ENCODE measurements at regions not wholly inside any gene's neighbourhood (a gene's known extent, or its start where the extent isn't known, plus 50 kb on each side); places are given as distances from the start of the nearest gene placed in this dataset.
A peak's percentile ranks its signal among the peaks of the same experiment; 100 is the strongest.
"Not testable (repeated sequence)": the region's sequence is repeated elsewhere in the genome, so short reads cannot be mapped to it uniquely, and the experiment has no call there.

- DNase-seq (ENCODE audit: low read depth) = peak; percentile 30
Observed at GRCh38 chr3:161914703-161915417, 418.3 kb downstream of the OTOL1 start.

- no peak for DNase-seq (ENCODE audit: low read depth)
Observed at GRCh38 chr3:161915418-161915750, 418.8 kb downstream of the OTOL1 start.

DNA sequence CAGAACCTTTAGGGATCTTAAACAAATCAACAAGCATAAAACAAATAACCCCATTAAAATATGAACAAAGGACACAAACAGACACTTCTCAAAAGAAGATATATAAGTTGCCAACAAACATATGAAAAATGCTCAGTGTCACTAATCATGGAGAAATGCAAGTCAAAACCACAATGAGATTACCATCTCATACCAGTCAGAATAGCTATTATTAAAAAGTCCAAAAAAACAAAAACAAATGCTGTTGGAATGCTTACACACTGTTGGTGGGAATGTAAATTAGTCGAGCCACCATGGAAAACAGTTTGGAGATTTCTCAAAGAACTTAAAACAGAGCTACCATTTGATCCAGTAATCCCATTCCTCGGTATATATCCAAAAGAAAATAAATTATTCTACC lies 423.6 kb downstream of the OTOL1 start:
- no peak for DNase-seq (ENCODE audit: low read depth)

- DNase-seq (ENCODE audit: low read depth) = no peak
Observed at GRCh38 chr3:161925749-161926360, 429.2 kb downstream of the OTOL1 start.

GRCh38 chr3:161927131-161927530 lies 430.5 kb downstream of the OTOL1 start:
- no peak for DNase-seq (ENCODE audit: low read depth)

DNA sequence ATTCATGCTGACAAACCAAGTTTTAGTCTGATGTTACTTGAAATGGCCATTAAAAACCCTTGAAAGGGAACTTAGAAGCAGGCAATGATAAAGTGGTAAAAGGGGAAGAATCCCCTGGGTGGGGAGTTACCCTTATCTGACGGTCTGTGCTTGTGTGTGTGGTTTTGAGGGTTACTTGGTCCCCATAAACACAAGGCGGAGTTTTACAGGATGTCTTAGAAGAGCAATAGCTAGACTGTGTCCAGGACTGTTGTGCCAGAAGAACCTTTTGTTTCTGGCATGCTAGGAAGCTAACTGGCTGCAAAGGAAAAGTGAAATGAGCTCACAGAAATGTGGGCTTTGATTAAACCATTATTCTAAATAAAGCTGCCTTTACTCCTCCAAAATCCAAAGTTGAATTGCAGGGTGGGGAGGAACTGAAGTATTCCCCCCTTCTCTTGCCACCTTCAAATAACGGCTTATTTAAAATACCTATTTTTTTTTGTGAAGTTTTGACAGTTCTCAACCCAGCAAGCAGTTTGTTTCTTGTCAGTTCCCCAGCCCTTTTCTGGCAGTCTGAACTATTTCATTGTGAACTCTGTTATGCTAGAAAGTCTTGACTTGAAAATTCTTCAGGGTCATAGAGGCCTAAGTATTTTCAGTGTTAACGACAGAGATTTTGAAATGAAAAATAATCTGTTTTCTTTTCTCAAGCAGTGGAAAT lies 443.5 kb downstream of the OTOL1 start:
- DNase-seq (ENCODE audit: low read depth) = no peak

DNA sequence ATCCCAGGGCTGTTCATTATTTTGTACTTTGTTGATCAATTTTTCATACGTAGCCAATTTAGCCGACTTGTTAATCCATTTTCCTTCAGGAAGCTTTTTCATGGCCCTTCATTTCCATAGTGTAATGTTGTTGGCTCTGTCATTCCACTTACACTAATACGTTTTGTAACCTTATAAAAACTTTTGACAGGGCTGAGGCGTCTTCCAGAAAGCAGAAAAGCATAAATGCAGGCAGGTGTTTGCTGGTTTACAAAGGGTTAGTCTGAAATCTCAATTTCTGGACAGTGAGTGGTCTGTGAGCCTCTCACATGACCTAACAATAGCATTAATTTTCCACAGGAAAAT lies 444.0 kb downstream of the OTOL1 start:
- no peak for DNase-seq (ENCODE audit: low read depth)

DNA sequence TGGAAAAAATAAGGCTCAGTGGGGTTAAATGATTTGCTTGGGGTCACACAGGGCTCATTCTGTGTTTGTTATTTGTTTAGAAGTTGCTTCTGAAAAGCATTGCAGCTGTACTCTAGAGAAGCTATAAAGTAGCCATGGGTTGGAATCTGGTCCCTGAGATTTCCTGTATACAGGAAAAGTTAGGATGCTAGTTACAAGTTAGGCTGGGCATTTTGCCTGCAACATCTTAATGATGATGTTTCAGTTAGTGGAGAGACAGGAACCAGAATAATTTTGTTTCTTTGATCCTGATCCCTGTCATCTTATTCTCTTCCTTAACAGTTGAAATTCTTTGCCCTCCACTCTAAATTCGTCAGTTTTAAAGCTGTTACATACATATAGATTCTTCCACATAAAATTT lies 445.3 kb downstream of the OTOL1 start:
- DNase-seq (ENCODE audit: low read depth) = no peak

- DNase-seq (ENCODE audit: low read depth) = not testable (repeated sequence)
Observed at GRCh38 chr3:161943801-161944345, 447.3 kb downstream of the OTOL1 start.

GRCh38 chr3:161946443-161946960 lies 449.9 kb downstream of the OTOL1 start:
- no peak for DNase-seq (ENCODE audit: low read depth)

DNA sequence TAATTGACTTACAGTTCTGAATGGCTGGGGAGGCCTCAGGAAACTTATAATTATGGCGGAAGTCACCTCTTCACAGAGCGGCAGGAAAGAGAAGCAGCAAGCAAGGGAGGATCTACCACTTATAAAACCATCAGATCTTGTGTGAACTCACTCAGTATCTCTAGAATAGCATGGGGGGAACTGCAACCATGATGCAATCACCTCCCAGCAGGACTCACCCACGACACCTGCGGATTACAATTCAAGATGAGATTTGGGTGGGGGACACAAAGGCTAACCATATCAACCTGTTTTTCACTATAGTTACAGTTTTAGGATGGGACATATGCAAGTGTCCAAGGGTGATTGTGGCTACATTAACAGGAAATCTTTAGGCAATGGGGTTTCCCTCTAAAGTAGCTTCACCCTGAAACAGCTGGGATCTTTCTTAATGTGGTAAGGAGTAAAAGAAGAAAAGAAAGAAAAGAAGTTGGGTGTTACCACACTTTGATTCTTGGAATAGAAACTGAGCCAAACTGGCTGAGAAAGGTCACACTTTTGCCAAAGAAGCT lies 453.8 kb downstream of the OTOL1 start:
- DNase-seq (ENCODE audit: low read depth) = no peak

DNA sequence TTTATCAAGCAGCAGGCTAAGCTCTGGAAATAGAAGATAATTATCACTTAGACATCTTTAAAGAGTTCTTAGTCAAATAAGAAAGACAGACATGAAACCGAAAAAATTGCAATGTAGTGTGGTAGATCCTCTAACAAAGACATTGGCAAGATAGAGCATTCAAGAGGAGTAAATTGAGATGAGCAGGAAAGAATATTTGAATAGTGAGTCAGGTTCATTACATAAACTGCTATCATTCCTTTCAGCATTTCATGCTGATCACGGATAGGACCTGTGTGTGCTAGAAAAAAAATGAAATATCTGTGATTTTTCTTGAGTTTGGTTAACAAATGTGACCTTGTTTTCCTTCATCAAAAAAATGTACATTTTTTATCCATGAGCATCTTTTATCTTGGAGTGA lies 460.9 kb downstream of the OTOL1 start:
- DNase-seq (ENCODE audit: low read depth) = no peak

DNA sequence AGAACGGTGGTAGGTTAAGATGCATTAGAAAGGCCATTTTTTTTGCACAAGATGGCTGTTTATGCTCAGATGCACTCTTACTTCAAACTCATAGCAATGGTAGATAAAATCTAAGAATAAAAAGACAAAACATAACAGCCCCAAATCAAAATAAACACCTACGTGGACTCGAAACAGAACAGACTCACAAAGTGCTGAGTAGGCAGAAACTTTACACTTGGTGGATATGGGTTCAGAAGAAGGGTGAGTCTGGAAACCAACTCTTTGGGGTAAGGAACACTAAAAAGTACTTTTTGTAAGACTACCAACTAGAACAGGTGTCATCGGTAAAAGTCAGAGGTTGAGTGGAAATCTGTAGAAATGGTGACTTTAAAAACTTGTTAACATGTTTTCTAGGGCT lies 468.2 kb downstream of the OTOL1 start:
- no peak for DNase-seq (ENCODE audit: low read depth)

- DNase-seq (ENCODE audit: low read depth) = no peak
Observed at GRCh38 chr3:161969867-161970266, 473.3 kb downstream of the OTOL1 start.

DNA sequence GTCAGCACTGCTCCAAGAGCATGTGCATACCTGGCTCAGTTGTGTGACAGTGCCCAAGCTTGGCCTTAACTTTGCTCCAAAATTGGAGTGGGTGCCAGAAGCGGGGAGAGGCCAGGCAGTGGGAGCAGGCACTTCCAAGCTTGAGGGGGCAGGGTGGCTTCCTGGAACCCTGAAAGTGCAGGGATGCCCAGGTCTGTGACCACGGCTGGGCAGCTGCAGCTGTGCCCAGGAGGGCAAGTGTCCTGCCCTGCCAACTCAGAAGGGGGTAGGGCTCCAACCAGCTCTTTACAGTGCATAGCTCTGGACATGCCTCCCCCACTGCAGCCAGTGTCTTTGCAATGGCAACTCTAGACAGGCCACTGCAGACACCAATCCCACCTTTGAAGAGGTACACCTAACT lies 478.6 kb downstream of the OTOL1 start:
- no peak for DNase-seq (ENCODE audit: low read depth)

GRCh38 chr3:161977063-161977462 lies 480.5 kb downstream of the OTOL1 start:
- no peak for DNase-seq (ENCODE audit: low read depth)

DNA sequence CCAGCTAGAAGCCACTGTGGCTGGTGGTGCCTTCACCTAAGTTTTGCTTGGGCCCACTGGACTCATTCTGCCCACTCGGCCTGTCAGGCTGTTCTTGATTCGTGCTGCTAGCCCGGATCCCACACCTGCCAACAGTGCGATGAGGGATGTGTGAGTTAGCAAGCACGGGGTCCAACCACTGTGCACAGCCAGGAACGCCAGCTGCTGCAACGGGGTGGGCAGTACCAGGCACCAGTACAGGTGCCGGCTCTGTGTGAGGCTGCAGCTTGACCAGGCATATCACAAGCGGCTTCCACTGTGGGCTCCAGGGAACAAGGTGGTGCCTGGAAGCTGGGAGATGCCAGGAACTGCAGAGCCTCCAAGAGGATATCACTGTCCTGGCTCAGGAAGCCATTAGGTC lies 481.2 kb downstream of the OTOL1 start:
- no peak for DNase-seq (ENCODE audit: low read depth)

GRCh38 chr3:161987933-161988332 lies 491.3 kb downstream of the OTOL1 start:
- no peak for DNase-seq (ENCODE audit: low read depth)

- DNase-seq (ENCODE audit: low read depth) = no peak
Observed at GRCh38 chr3:161989012-161989411, 492.4 kb downstream of the OTOL1 start.

GRCh38 chr3:161990036-161990435 lies 493.4 kb downstream of the OTOL1 start:
- DNase-seq (ENCODE audit: low read depth) = no peak

GRCh38 chr3:161991901-161992540 lies 495.4 kb downstream of the OTOL1 start:
- no peak for DNase-seq (ENCODE audit: low read depth)

- no peak for DNase-seq (ENCODE audit: low read depth)
Observed at GRCh38 chr3:161999846-162000245, 503.2 kb downstream of the OTOL1 start.

Data from HS-27A (cell line).